Loucy (cell line): ENCODE measurements at regions not wholly inside any gene's neighbourhood (a gene's known extent, or its start where the extent isn't known, plus 50 kb on each side); places are given as distances from the start of the nearest gene placed in this dataset.

Source experiments
- EZH2phosphoT487 ChIP-seq: fragments of 200-600 bp; IDR thresholded peaks from 2 replicates; pipeline ENCODE4 v1.6.1; 2018; ENCODE audit warnings: antibody characterized with exemption, mild to moderate bottlenecking, moderate library complexity, borderline replicate concordance
- TF ChIP-seq, protein P1 (sequence below): fragments of 200-600 bp; sonication (generic); conservative IDR thresholded peaks from 2 replicates; pipeline ENCODE4 v1.5.1; 2014; ENCODE audit warnings: mild to moderate bottlenecking, antibody characterized with exemption, low read length

DNA sequence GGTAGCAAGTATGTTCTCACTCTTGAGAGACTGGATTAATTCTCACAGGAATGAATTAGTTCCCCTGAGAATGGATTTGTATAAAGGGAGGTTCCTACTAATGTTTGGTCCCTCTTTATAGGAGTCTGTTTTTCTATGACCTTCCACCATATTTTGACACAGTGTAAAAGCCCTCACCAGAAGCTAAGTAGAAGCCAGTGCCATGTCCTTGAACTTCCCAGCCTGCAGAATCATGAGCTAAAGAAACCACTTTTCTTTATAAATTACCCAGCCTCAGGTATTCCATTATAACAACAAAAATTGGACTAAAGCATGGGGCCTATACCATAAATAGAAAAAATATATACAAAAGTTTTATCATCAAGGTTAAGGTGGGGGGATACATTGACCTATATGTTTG is 227.9 kb upstream of the DTNA start:
- TF ChIP-seq, protein P1, sequence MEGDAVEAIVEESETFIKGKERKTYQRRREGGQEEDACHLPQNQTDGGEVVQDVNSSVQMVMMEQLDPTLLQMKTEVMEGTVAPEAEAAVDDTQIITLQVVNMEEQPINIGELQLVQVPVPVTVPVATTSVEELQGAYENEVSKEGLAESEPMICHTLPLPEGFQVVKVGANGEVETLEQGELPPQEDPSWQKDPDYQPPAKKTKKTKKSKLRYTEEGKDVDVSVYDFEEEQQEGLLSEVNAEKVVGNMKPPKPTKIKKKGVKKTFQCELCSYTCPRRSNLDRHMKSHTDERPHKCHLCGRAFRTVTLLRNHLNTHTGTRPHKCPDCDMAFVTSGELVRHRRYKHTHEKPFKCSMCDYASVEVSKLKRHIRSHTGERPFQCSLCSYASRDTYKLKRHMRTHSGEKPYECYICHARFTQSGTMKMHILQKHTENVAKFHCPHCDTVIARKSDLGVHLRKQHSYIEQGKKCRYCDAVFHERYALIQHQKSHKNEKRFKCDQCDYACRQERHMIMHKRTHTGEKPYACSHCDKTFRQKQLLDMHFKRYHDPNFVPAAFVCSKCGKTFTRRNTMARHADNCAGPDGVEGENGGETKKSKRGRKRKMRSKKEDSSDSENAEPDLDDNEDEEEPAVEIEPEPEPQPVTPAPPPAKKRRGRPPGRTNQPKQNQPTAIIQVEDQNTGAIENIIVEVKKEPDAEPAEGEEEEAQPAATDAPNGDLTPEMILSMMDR = no peak
- TF ChIP-seq EZH2phosphoT487 = no peak
